SH-SY5Y (cell line): ENCODE measurements at regions not wholly inside any gene's neighbourhood (a gene's known extent, or its start where the extent isn't known, plus 50 kb on each side); places are given as distances from the start of the nearest gene placed in this dataset.

ENCODE experiments used
- GATA2 ChIP-seq: IDR thresholded peaks from 2 replicates; pipeline ENCODE4 v1.6.1; 2011; ENCODE audit warnings: mild to moderate bottlenecking, low read depth, low read length
- GATA3 ChIP-seq: IDR thresholded peaks from 2 replicates; pipeline ENCODE4 v1.6.1; 2011; ENCODE audit warnings: low read depth, mild to moderate bottlenecking, low read length, moderate library complexity

DNA sequence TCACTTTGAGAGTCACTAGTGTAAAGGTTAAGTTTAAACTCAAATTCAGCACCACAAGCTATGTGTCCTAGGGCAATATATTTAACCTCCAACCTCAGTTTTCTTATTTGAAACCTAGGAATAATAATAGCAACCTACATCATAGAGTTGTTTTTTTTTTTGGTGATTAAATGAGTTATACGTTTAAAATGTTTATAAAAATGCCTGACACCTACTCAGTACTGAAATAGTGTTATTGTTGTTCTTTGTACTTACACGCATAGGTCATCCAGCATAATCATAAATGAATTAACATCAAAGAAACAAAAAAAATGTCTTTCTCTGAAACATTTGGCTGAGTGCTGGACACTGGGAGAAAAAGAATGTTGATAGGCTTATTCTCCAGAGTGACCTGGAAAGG, 266.8 kb upstream of the PRMT6 start:
- no peak for TF ChIP-seq GATA3
- no peak for TF ChIP-seq GATA2
